DND-41 (cell line): ENCODE measurements at regions not wholly inside any gene's neighbourhood (a gene's known extent, or its start where the extent isn't known, plus 50 kb on each side); places are given as distances from the start of the nearest gene placed in this dataset.

Experiments
- CTCF ChIP-seq: IDR thresholded peaks from 2 replicates; pipeline ENCODE4 v1.5.1; 2012; ENCODE audit warnings: borderline replicate concordance, low read length, moderate library complexity, mild to moderate bottlenecking; ENCODE audit not compliant: poor library complexity, severe bottlenecking; ENCODE audit errors: extremely low read depth
- EZH2 ChIP-seq: IDR thresholded peaks from 3 replicates; pipeline ENCODE4 v1.6.1; 2012; ENCODE audit warnings: borderline replicate concordance, low read depth, mild to moderate bottlenecking, moderate library complexity, low read length, inconsistent platforms; ENCODE audit not compliant: severe bottlenecking

GRCh38 chr16:64428463-64429113 lies 693.3 kb downstream of the CDH11 start:
- no peak for TF ChIP-seq CTCF
- TF ChIP-seq EZH2, result no peak
